Left forelimb (tissue), 1 donor: ENCODE measurements at regions not wholly inside any gene's neighbourhood (a gene's known extent, or its start where the extent isn't known, plus 50 kb on each side); places are given as distances from the start of the nearest gene placed in this dataset.

Source experiments
- DNase-seq: peaks from one replicate; pipeline ENCODE4 v3.0.0-alpha.2; 2018; ENCODE audit warnings: low spot score

GRCh38 chr1:223487887-223488259, 94.7 kb downstream of the CCDC185 start:
- no peak for DNase-seq

GRCh38 chr1:223489439-223489838, 96.2 kb downstream of the CCDC185 start:
- DNase-seq = no peak

GRCh38 chr1:223490256-223490655, 97.0 kb downstream of the CCDC185 start:
- DNase-seq = no peak
